Hepatocyte (in vitro differentiated cells): ENCODE measurements at regions not wholly inside any gene's neighbourhood (a gene's known extent, or its start where the extent isn't known, plus 50 kb on each side); places are given as distances from the start of the nearest gene placed in this dataset.

Experiments
- DNase-seq: peaks from one replicate; pipeline ENCODE4 v3.0.0-alpha.2; 2016; ENCODE audit warnings: low spot score
- H2AFZ ChIP-seq: fragments of 200-600 bp; sonication (generic); 2 replicates; pipeline ENCODE4 v1.6.0; 2016; ENCODE audit warnings: antibody characterized with exemption, mild to moderate bottlenecking
- H3K27ac ChIP-seq: fragments of 200-600 bp; sonication (generic); 2 replicates; pipeline ENCODE4 v1.5.1; 2016; ENCODE audit warnings: mild to moderate bottlenecking
- H3K27me3 ChIP-seq: fragments of 200-600 bp; sonication (generic); 2 replicates; pipeline ENCODE4 v1.6.1; 2016
- H3K36me3 ChIP-seq: fragments of 200-600 bp; sonication (generic); replicated peaks from 2 replicates; pipeline ENCODE4 v1.5.1; 2016; ENCODE audit warnings: low read depth; ENCODE audit not compliant: insufficient read depth
- H3K4me1 ChIP-seq: fragments of 200-600 bp; sonication (generic); 2 replicates; pipeline ENCODE4 v1.5.1; 2016; ENCODE audit warnings: mild to moderate bottlenecking, moderate library complexity; ENCODE audit not compliant: insufficient read depth
- H3K4me2 ChIP-seq: fragments of 200-600 bp; sonication (generic); 2 replicates; pipeline ENCODE4 v1.6.0; 2016
- H3K4me3 ChIP-seq: fragments of 200-600 bp; sonication (generic); 2 replicates; pipeline ENCODE4 v1.5.1; 2016; ENCODE audit warnings: mild to moderate bottlenecking
- H3K79me2 ChIP-seq: fragments of 200-600 bp; sonication (generic); 2 replicates; pipeline ENCODE4 v1.6.0; 2017; ENCODE audit warnings: mild to moderate bottlenecking
- H3K9me2 ChIP-seq: fragments of 200-600 bp; sonication (generic); replicated peaks from 2 replicates; pipeline ENCODE4 v1.6.0; 2017; ENCODE audit warnings: mild to moderate bottlenecking; ENCODE audit not compliant: insufficient read depth
- H3K9me3 ChIP-seq: fragments of 200-600 bp; sonication (generic); 2 replicates; pipeline ENCODE4 v1.5.1; 2016; ENCODE audit warnings: low read depth, mild to moderate bottlenecking
- H4K20me1 ChIP-seq: fragments of 200-600 bp; sonication (generic); 2 replicates; pipeline ENCODE4 v1.6.0; 2016; ENCODE audit warnings: mild to moderate bottlenecking; ENCODE audit not compliant: insufficient read depth, poor library complexity, severe bottlenecking
- EZH2 ChIP-seq: fragments of 200-600 bp; sonication (generic); IDR thresholded peaks from 2 replicates; pipeline ENCODE4 v1.6.1; 2016; ENCODE audit warnings: antibody characterized with exemption, mild to moderate bottlenecking, borderline replicate concordance
- EZH2phosphoT487 ChIP-seq: fragments of 200-600 bp; sonication (generic); IDR thresholded peaks from one replicate; pipeline ENCODE4 v1.6.1; 2018; ENCODE audit warnings: antibody characterized with exemption, mild to moderate bottlenecking, low read depth, moderate library complexity; ENCODE audit not compliant: unreplicated experiment, severe bottlenecking
- WGBS: methylation state at CpG from one replicate; pipeline ENCODE4 v1.1.6; 2016; ENCODE audit warnings: low lambda C conversion rate; ENCODE audit errors: missing lambda C conversion rate; 5-methylcytosine and 5-hydroxymethylcytosine counted together
- TF ChIP-seq, protein P1 (sequence below): fragments of 200-600 bp; sonication (generic); IDR thresholded peaks from 2 replicates; pipeline ENCODE4 v1.5.1; 2016; ENCODE audit warnings: antibody characterized with exemption, mild to moderate bottlenecking; ENCODE audit not compliant: poor library complexity

DNA sequence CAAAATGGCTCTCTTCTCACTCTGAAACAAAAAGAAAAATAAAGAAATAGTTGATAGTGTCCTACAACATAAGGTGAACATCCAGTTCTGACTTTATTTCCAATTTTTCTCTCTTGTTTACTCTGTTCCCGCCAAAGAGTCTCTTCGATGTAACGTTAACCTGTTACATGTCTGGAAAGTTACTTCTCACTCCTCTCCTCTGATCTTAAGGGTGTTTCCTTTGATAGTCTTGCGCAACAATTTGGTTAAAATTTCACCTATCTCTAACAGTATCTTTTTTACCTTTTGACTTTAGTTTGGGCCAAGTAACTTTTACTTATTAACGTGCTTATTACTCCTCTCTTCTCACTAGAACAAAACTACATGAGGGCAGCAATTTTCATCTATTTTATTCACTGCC, 1450.2 kb downstream of the BRINP3 start:
- no peaks in the 10 kb centered on the region for H3K9me3 ChIP-seq
- no peaks in the 10 kb centered on the region for H4K20me1 ChIP-seq
- H3K4me1 ChIP-seq = no peaks in the 10 kb centered on the region
- TF ChIP-seq, protein P1, sequence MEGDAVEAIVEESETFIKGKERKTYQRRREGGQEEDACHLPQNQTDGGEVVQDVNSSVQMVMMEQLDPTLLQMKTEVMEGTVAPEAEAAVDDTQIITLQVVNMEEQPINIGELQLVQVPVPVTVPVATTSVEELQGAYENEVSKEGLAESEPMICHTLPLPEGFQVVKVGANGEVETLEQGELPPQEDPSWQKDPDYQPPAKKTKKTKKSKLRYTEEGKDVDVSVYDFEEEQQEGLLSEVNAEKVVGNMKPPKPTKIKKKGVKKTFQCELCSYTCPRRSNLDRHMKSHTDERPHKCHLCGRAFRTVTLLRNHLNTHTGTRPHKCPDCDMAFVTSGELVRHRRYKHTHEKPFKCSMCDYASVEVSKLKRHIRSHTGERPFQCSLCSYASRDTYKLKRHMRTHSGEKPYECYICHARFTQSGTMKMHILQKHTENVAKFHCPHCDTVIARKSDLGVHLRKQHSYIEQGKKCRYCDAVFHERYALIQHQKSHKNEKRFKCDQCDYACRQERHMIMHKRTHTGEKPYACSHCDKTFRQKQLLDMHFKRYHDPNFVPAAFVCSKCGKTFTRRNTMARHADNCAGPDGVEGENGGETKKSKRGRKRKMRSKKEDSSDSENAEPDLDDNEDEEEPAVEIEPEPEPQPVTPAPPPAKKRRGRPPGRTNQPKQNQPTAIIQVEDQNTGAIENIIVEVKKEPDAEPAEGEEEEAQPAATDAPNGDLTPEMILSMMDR = no peak
- TF ChIP-seq EZH2phosphoT487 (no peak), EZH2 (no peak)
- no peaks in the 10 kb centered on the region for H3K9me2 ChIP-seq
- no peaks in the 10 kb centered on the region for H3K27me3 ChIP-seq
- no peaks in the 10 kb centered on the region for H3K79me2 ChIP-seq
- H3K4me3 ChIP-seq = no peak overlapping the region
- no peak for DNase-seq
- H2AFZ ChIP-seq = no peak overlapping the region
- no peaks in the 10 kb centered on the region for H3K36me3 ChIP-seq
- no peak overlapping the region for H3K4me2 ChIP-seq
- H3K27ac ChIP-seq = no peak overlapping the region
- 73% methylated on average over 5 of the region's 5 CpGs for WGBS

DNA sequence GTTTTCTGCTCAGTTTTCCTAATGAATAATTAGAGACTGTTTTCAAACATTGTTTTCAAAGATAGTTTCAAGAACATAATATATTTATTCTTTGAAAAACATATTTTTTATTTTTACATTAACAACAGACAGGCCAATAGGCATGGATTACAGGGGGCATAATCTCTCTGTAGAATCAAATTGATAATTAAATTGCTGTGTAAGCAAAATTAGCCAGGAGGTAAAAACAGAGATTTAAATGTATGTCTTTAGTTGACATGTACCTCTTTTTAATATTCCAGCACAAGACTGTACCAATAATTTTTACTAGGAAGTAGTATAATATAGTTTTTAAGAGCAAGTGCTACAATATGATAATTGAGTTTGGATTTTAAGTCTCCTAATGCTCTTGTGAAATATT, 1444.5 kb downstream of the BRINP3 start:
- Histone ChIP-seq H3K79me2 (no peaks in the 10 kb centered on the region), H2AFZ (no peak overlapping the region), H3K27ac (no peak overlapping the region), H3K9me3 (no peaks in the 10 kb centered on the region), H3K9me2 (no peaks in the 10 kb centered on the region), H3K4me1 (no peaks in the 10 kb centered on the region), H3K36me3 (no peaks in the 10 kb centered on the region), H4K20me1 (no peaks in the 10 kb centered on the region), H3K27me3 (no peaks in the 10 kb centered on the region), H3K4me3 (no peak overlapping the region), H3K4me2 (no peak overlapping the region)
- no peak for DNase-seq
- TF ChIP-seq, protein P1 = no peak
- TF ChIP-seq EZH2 (no peak), EZH2phosphoT487 (no peak)

DNA sequence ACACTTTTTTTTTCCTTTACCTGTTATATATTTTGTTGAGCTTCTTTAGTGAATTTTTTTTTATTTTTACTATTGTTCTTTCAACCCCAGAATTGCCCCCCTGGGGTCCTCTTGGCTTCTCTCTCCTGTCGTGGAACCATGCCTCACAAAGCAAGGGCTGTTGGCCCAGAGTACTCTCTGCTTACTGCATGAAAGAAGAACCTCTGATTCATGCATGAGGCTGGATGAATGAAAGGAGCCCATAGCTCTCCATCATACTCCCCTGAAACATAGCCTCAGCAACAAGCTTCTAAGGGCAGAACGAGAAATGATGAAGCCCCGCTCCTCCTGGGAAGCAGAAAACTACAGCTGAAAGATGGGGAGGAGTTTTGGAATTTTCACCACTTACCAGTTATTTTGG, 1441.0 kb downstream of the BRINP3 start:
- no peak for DNase-seq
- H3K27ac ChIP-seq = no peak overlapping the region
- no peak overlapping the region for H2AFZ ChIP-seq
- no peak overlapping the region for H3K4me3 ChIP-seq
- no peaks in the 10 kb centered on the region for H3K79me2 ChIP-seq
- no peaks in the 10 kb centered on the region for H4K20me1 ChIP-seq
- H3K4me1 ChIP-seq = no peaks in the 10 kb centered on the region
- no peaks in the 10 kb centered on the region for H3K36me3 ChIP-seq
- TF ChIP-seq EZH2 = no peak
- TF ChIP-seq EZH2phosphoT487 = no peak
- TF ChIP-seq, protein P1 = no peak
- H3K4me2 ChIP-seq = no peak overlapping the region
- no peaks in the 10 kb centered on the region for H3K27me3 ChIP-seq
- 77% methylated on average over 3 of the region's 3 CpGs for WGBS
- H3K9me3 ChIP-seq = no peaks in the 10 kb centered on the region
- H3K9me2 ChIP-seq = no peaks in the 10 kb centered on the region

DNA sequence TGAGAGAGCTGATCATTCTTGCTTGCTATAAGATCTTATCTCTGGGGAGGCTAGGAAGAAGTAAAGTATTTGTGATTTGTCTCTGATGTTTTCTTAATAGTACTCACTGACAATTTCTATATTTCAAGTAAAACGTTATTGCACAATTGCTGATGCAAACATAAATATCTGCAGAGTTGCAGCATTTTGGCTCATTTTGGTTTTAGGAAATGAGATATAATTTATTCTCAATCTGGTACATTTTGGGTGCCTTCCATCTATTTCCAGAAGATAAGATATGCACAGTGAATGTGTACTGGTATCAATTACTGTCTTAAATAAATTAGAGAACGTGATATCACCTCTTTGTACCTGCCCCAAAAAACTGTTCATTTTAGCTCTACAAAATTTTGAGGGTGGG, 1431.5 kb downstream of the BRINP3 start:
- 61% methylated on average over 2 of the region's 2 CpGs for WGBS
- Histone ChIP-seq H3K79me2 (no peaks in the 10 kb centered on the region), H4K20me1 (no peaks in the 10 kb centered on the region), H3K4me1 (no peaks in the 10 kb centered on the region), H3K36me3 (no peaks in the 10 kb centered on the region), H3K27ac (no peak overlapping the region), H3K9me2 (no peaks in the 10 kb centered on the region), H2AFZ (no peak overlapping the region), H3K4me3 (no peak overlapping the region), H3K4me2 (no peak overlapping the region), H3K27me3 (no peaks in the 10 kb centered on the region), H3K9me3 (no peaks in the 10 kb centered on the region)
- no peak for TF ChIP-seq EZH2
- TF ChIP-seq, protein P1 = no peak
- TF ChIP-seq EZH2phosphoT487 = no peak
- no peak for DNase-seq
